ENCODE measurements at regions not wholly inside any gene's neighbourhood (a gene's known extent, or its start where the extent isn't known, plus 50 kb on each side); places are given as distances from the start of the nearest gene placed in this dataset.

DNA sequence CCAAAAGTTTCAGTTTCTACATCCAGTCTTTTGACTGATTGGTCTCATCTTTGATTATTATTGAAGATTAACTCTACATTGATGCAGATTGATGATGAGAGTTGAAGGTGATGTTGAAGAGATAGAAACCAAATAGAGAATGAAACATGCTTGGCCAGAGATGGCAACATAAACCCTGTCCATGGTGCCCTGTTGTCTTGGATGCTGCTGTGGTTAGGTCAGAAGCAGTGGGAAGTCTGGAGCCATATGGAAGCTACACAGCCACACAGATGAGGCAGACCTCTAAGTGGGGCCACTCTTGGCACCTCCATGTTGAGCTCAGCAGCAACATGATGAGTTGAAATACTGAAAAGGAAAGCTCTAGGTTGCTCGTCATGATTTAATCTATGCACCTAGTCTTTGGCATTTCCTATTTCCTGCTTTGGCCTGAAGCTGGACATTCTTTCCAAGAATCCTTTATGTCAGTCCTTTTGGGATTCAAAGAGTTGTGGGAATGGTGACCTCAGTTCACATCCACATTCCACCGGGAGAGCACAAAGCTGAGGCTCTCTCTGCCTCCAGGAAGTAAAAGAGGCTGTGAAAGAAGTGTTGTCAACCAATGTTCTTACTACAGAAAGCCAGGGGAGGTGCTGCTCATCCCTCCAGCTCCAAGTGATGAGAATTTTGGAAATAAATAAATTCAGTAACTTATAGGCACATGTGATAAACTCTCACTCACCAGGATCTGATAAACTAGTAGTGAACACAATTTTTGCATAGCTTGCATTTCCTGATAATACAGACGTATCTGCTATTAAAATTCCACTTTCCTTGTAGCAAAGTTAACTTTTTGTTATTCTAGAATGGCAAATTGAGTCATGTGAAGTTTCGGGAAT, 127.7 kb upstream of the MAF start:
- no peak for DNase-seq (ENCODE audit: low spot score)
- no peak for FAIRE-seq

DNA sequence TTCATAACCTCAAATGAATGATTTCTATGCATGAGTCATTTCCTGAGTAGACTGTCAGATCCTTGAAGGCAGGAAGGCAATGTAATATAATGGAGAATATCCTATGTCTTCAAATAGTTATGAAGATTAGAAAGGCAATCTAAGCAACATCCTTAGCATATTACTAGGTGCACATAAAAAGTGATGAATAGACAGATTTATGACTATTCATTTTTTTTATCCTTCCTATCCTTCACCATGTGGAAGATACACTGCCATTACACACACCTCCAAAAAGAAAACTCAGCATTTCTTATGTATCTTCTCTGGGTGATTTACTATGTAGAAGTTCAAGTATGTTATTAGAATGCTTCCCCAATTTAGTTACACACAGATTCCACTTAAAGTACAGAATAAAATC, 126.4 kb upstream of the MAF start:
- FAIRE-seq, result no peak
- DNase-seq (ENCODE audit: low spot score), result no peak

DNA sequence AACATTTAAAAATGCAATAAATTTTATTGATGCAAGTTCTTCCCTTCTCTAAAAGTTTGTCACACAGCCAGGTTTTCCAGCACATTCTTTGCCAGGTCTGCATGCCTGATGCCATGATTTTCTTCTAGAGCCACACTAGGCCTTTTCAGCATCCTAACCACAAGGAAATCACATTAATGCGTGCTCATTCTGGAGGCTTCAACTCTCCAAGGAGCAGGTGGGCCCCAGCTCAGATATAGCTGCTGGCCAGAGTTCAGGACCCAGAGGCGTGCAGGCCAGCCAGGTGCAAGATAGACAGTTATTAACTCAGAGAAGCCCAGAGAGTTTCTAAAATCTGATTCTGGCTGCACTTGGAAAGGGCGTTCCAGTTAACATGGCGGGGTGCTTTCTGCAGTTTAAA, 124.5 kb upstream of the MAF start:
- DNase-seq (ENCODE audit: low spot score) (no peak), FAIRE-seq (no peak)

DNA sequence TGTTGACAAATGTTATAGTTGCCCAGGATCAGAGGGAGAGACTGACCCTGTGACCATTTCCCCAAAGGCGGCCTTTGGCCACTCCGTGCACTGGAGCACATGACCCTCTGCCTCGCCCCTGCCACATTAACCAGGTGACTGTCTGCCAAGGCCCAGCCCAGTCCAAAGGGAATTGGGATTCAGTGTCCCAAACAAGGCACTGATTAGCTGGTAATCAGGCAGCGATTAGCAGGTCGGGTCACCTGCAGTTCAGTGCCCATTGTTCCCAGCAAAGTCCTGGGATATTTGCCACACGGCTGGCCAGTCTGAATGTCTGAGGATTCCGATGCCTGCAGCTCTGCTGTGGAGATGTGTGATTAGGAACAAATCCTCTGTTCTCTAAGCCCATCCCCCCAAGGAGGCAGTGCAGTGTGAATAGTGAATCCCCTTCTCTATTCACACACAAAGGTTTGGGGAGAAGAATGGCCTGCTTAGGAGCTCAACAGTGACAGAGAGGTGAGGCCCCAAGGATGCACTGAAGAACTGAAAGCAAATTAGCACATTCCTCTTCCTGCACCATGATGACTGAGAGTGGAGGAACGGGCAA, 123.1 kb upstream of the MAF start:
- no peak for DNase-seq (ENCODE audit: low spot score)
- FAIRE-seq, result no peak

DNA sequence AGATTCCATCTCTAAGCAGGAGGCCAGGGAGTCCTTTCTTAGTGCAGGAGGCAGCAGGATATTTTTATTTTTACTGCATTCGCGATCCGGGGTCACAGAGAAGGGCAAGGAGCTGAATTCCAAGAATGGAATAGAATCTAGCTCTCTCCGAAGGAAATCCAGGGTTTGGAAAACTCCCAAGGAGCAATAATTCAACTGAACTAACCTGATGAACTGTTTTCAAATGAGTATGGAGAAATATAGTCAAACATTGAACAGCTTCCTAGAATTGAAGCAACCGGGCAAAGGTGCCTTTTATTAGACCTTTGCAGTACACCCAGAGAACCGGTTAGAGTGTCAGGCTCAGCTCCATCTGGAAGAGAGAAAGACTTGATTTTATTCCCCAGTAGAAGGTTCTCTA, 120.7 kb upstream of the MAF start:
- FAIRE-seq, result no peak

DNA sequence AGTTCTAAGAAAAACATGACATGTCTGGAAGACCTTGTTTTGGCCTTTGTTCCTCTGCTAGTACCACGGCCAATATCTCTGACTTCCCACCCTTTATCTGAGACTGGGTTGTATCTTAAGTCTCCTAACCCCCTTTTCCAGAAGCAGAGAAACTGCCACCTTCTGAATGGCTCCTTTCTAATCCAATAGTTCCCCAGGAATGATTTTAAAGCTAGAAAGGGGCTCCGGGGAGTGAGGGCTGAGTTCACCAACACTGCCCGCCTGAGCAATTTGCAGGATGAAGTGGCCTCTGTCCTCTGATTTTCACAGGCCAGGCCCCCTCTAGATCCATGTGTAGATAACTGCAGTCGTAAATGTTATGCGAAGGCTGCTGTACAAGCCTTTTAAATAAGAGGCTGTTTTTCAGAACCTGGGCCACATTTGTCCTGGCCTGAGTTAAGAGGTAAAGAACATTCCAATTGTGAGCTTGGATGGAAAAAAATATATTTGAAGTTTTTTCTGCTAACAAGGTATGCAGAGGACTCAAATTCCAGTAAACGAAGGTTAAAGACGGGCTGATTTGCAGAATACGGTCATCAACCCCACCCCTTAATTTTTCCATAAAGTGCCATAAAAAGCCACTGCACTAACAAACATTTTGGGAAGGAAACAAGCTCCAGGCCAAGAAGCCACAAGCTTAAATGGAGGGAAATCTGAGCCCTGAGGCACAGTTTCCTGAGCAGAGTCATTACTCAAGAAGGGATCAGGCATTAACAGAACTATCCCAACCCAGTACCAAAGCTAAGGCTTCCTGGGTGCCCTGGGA, 117.0 kb upstream of the MAF start:
- DNase-seq (ENCODE audit: low spot score) (no peak), FAIRE-seq (no peak)

More for the DNA sequence above, 120.7 kb upstream of the MAF start:
- DNase-seq (ENCODE audit: low spot score), result no peak

GRCh38 chr16:79716645-79717332, 116.3 kb upstream of the MAF start:
- no peak for FAIRE-seq
- no peak for DNase-seq (ENCODE audit: low spot score)

GRCh38 chr16:79715061-79715460, 114.5 kb upstream of the MAF start:
- FAIRE-seq, result no peak
- DNase-seq (ENCODE audit: low spot score), result no peak

DNA sequence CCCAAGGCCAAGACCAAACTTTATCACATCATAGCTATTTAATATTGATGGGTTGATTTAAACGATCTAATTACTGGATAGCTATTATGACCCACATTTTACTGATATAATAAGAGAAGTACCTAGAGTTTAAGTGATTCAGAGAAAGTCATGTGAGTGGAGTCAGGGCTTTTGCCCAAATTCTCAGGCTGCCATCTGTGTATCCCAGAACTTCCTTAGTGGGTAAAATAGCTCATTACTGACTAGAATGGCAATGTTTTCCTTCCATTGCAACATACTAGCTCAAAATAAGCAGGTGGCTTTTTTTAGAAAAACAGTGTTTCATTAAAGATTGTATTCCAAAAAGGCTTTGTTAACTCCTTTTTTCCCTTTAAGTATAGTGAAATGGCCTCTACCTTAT, 113.9 kb upstream of the MAF start:
- no peak for FAIRE-seq
- DNase-seq (ENCODE audit: low spot score), result no peak

- no peak for FAIRE-seq
- DNase-seq (ENCODE audit: low spot score), result no peak
Measured at GRCh38 chr16:79713609-79714309, 113.2 kb upstream of the MAF start.

- DNase-seq (ENCODE audit: low spot score), result no peak
- FAIRE-seq, result no peak
Measured at GRCh38 chr16:79712276-79712675, 111.7 kb upstream of the MAF start.

- FAIRE-seq (no peak), DNase-seq (ENCODE audit: low spot score) (no peak)
Measured at GRCh38 chr16:79707876-79708275, 107.3 kb upstream of the MAF start.

GRCh38 chr16:79703066-79703465, 102.5 kb upstream of the MAF start:
- no peak for DNase-seq (ENCODE audit: low spot score)
- no peak for FAIRE-seq

- FAIRE-seq (no peak), DNase-seq (ENCODE audit: low spot score) (no peak)
Measured at GRCh38 chr16:79698341-79698753, 97.8 kb upstream of the MAF start.

- DNase-seq (ENCODE audit: low spot score) (no peak), FAIRE-seq (no peak)
Measured at GRCh38 chr16:79697562-79698112, 97.1 kb upstream of the MAF start.

DNA sequence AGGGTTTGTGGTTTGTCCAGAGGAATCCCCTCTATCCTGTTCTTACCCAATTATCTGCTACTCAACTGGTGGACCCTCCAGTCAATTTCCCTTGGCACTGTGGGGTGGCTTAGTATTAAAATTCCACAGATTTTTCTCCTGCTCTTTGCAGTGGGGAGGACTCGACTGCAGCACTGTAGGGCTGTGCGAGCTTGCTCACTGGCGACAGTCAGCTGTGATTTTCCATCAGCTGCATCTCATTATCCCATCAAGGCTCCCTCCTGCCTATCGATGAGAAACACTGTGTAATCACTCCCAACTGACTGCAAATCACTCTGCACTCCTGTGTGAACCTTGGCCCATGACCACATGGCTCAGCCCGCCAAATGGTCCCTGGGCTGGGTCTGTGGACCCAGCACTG, 90.5 kb upstream of the MAF start:
- no peak for DNase-seq (ENCODE audit: low spot score)

DNA sequence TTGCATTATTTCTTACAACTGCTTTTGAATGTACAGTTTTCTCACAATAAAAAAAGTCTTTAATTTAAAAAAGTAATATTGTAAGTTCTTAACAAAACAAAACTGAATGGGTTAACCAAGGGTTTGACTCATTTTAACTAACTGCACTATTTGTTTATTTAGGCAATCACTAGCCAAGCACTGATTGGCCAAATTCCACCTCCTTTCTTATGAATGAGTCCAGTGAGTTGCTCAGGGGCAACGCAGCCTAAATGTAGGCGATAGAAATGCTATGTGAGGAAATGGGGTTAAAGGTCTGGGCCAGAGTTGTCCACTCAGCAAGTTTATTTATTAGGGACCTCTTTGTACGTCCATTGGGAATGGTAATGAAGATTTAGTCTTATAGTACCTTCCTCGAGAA, 89.6 kb upstream of the MAF start:
- no peak for FAIRE-seq

More for the DNA sequence above, 90.5 kb upstream of the MAF start:
- FAIRE-seq, result no peak

DNA sequence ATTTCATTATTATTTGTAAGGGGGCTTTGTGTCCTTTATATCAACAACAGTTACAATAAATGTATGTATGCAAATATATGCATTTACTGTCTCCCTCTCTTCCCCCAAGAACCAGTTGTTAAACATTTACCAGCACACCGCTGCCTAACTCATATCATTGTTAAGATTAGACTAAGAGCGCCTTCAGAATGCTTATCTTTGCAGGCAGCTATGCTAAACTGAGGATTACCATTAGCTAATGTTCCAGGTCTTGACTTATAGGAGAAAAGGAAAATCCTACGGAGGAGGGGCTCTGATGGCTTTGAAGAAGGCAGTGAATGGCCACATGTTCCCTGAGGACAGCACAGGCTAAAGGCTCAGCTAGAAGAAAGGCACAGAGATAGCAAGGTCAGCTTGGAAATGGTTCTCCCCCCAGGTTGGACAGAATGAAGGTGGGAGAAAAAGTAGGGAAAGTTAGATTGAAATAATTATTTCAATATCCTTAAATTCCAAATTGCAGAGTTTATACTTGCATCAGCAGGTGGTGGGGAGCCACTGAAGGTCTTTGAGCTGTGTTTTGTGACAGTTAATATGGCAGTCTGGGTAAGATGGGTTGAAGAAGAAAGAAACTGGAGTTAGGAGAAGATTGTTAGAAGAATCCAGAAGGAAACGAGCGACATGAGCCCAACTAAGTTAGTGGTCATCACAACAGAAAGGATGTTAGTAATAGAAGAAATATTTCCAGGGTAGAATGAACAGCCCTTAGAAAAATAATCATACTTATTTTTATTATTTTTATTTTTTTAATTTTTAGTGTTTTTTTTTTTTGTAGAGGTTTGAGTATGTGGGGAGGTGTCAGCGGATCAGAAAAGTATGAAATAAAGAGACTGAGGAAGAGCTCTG, 87.0 kb upstream of the MAF start:
- no peak for FAIRE-seq
- no peak for DNase-seq (ENCODE audit: low spot score)

More for the DNA sequence above, 89.6 kb upstream of the MAF start:
- no peak for DNase-seq (ENCODE audit: low spot score)

GRCh38 chr16:79685871-79686270, 85.3 kb upstream of the MAF start:
- FAIRE-seq (no peak), DNase-seq (ENCODE audit: low spot score) (no peak)

DNA sequence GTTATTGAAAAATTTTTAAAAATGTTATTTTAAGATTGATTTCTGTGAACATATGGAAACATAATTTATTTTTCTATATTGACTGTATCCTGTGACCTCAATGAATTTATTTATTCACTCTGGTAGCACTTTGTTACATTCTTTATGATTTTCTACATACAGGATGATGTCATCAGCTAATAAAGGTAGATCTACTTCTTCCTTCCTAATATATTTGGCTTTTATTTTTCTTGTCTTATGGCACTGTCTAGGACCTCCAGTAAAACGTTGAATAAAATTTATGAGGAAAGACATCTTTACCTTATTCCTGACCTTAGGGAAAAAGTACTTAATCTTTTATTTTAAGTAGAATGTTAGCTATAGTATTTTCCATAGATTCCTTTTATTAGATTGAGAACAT, 78.8 kb upstream of the MAF start:
- peak; percentile 26 for FAIRE-seq

More for the DNA sequence above, 78.8 kb upstream of the MAF start:
- no peak for DNase-seq (ENCODE audit: low spot score)

Measured in RCC 7860 (cell line).